HUES48 (cell line): ENCODE measurements at regions not wholly inside any gene's neighbourhood (a gene's known extent, or its start where the extent isn't known, plus 50 kb on each side); places are given as distances from the start of the nearest gene placed in this dataset.

Experiments
- H3K27ac ChIP-seq: one replicate; pipeline ENCODE4 v1.7.0; 2013; ENCODE audit warnings: low read depth, low read length, inconsistent platforms
- H3K27me3 ChIP-seq: 2 replicates; pipeline ENCODE4 v1.6.1; 2013; ENCODE audit warnings: mild to moderate bottlenecking, low read length; ENCODE audit not compliant: control insufficient read depth, insufficient read depth
- H3K36me3 ChIP-seq: 2 replicates; pipeline ENCODE4 v1.6.1; 2013; ENCODE audit warnings: low read length; ENCODE audit not compliant: control insufficient read depth, insufficient read depth
- H3K4me1 ChIP-seq: 2 replicates; pipeline ENCODE4 v1.6.1; 2013; ENCODE audit warnings: mild to moderate bottlenecking, low read length; ENCODE audit not compliant: control insufficient read depth, insufficient read depth
- H3K4me3 ChIP-seq: 2 replicates; pipeline ENCODE4 v1.5.1; 2013; ENCODE audit warnings: mild to moderate bottlenecking, low read depth, low read length
- H3K9ac ChIP-seq: 2 replicates; pipeline ENCODE4 v1.6.1; 2013; ENCODE audit warnings: mild to moderate bottlenecking, low read depth, low read length, moderate library complexity
- H3K9me3 ChIP-seq: 2 replicates; pipeline ENCODE4 v1.6.1; 2013; ENCODE audit warnings: low read length; ENCODE audit not compliant: control insufficient read depth, insufficient read depth

DNA sequence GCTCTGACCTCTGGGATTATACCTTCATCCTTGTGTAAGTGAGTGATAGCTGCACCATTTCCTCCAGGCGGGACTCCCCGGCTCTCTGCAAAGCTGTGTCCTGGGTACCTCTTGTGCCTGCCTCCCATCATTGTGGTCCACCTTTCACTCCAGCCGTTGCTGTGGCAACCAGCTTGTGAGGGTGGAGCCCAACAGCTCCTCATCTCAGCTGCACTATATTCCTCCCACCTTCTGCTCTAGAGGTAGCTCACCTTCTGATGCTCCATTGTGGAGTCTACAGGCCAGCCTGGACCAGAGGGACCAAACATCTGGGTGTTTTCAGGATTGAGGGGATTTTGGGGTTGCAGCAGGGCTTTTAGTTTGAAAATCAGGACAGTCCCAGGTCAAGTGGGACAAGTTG lies 708.2 kb downstream of the UQCRFS1 start:
- H3K27ac ChIP-seq: no peak overlapping the region
- H3K4me3 ChIP-seq: no peak overlapping the region
- no peaks in the 10 kb centered on the region for H3K27me3 ChIP-seq
- no peak overlapping the region for H3K9ac ChIP-seq
- H3K9me3 ChIP-seq: no peaks in the 10 kb centered on the region
- peaks cover 21% of the 10 kb centered on the region for H3K4me1 ChIP-seq
- no peaks in the 10 kb centered on the region for H3K36me3 ChIP-seq

DNA sequence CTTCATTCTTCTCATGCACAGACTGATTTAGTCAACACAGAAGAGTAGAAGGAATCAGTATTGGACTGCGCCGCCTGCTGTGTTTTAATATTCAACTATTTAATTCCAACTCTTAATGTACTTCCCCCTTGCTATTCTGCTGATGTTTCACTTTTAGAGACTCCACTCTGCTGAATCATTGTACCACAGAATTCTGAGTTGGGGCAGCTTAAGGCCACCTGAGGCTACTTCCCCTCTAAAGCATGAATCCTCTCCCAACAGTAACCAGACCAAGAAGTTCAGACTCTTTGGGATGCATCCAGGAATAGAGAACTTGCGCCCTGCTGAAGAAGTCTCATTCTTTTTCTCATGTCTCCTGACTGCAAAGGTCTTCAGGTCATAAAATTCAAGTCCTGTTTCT lies 708.8 kb downstream of the UQCRFS1 start:
- no peak overlapping the region for H3K27ac ChIP-seq
- H3K4me3 ChIP-seq: no peak overlapping the region
- no peaks in the 10 kb centered on the region for H3K36me3 ChIP-seq
- no peak overlapping the region for H3K9ac ChIP-seq
- H3K27me3 ChIP-seq: no peaks in the 10 kb centered on the region
- peaks cover 20% of the 10 kb centered on the region for H3K4me1 ChIP-seq
- H3K9me3 ChIP-seq: no peaks in the 10 kb centered on the region

DNA sequence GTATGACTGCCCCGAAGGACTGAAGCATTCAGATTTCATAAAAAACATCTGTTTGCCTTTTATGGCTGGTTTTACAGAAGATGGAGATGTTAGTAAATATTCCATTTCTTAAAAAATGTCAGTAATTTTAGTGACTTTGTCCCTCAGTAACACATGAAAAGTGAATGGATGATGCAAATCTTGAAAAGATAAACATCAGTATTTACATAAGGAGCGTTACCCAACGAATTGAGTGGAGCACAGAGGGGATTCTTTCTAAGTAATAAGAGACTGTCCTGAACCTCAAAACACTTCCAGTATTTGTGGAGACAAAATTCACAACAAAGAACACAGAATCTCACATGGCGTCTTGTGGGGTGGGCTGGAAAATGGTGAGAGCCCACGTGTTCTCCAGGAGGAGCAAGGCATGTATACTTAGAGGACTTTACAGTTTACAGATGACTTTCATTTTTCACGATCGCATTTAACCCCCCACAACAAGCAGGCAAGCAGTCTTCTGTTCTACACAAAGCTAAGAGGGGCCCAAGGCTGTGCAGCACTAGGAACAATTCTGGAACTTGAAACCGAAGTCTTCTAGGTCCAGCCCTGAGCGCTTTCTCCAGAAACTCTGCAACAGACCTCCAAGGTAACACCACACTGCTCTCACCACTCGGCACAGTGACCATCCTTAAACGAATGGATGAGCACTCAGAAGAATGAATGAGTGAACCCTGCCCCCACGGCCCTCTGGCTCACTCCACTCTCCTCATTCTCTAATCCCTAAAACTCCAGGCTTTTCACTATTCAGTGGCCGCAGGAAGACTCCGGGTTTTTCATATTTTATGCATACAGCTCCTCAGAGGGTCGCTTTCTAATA lies 709.8 kb downstream of the UQCRFS1 start:
- H3K4me3 ChIP-seq: no peak overlapping the region
- H3K4me1 ChIP-seq: peaks cover 16% of the 10 kb centered on the region
- H3K9me3 ChIP-seq: no peaks in the 10 kb centered on the region
- no peak overlapping the region for H3K9ac ChIP-seq
- no peaks in the 10 kb centered on the region for H3K36me3 ChIP-seq
- H3K27ac ChIP-seq: no peak overlapping the region
- no peaks in the 10 kb centered on the region for H3K27me3 ChIP-seq

GRCh38 chr19:28501976-28502375 lies 711.0 kb downstream of the UQCRFS1 start:
- Histone ChIP-seq H3K4me3 (no peak overlapping the region), H3K9ac (no peak overlapping the region), H3K9me3 (no peaks in the 10 kb centered on the region), H3K36me3 (no peaks in the 10 kb centered on the region), H3K4me1 (peaks cover 16% of the 10 kb centered on the region), H3K27ac (no peak overlapping the region), H3K27me3 (no peaks in the 10 kb centered on the region)

DNA sequence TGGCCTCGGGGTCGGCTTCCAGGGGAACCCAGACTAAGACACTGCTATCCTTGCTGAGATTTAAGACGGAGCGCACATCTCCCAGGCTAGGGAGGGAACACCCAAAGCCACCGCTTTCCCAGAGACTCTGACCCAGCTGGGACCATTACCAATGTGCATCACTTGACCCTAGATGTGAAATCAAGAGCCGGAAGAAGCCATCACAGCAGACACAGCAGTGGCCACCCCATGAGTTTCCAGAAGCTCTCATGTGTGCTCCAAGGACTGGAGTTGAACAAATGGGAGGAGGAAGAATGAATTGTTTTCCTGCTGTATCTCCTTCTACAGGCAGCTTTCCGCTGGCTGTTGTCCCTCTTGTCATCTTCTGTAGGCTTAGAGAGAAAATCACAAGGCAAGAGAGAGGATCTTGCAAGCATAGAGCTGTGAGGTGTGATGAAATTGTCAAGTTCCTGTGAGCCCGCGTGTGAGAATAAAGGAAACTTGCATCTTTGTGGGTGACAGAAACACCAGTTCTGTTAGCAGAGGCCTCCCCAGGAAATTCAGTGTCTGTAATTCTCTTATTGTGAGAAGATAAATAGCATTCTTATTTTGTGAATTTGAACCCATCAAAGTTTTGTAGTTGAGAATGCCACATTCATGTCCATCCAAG lies 711.8 kb downstream of the UQCRFS1 start:
- peaks cover 16% of the 10 kb centered on the region for H3K4me1 ChIP-seq
- H3K4me3 ChIP-seq: no peak overlapping the region
- H3K27ac ChIP-seq: no peak overlapping the region
- H3K36me3 ChIP-seq: no peaks in the 10 kb centered on the region
- no peak overlapping the region for H3K9ac ChIP-seq
- no peaks in the 10 kb centered on the region for H3K9me3 ChIP-seq
- H3K27me3 ChIP-seq: no peaks in the 10 kb centered on the region

- Histone ChIP-seq H3K4me3 (no peak overlapping the region), H3K9me3 (no peaks in the 10 kb centered on the region), H3K36me3 (no peaks in the 10 kb centered on the region), H3K9ac (no peak overlapping the region), H3K4me1 (peaks cover 16% of the 10 kb centered on the region), H3K27me3 (no peaks in the 10 kb centered on the region), H3K27ac (no peak overlapping the region)
Measured at GRCh38 chr19:28500296-28500695, 712.7 kb downstream of the UQCRFS1 start.

DNA sequence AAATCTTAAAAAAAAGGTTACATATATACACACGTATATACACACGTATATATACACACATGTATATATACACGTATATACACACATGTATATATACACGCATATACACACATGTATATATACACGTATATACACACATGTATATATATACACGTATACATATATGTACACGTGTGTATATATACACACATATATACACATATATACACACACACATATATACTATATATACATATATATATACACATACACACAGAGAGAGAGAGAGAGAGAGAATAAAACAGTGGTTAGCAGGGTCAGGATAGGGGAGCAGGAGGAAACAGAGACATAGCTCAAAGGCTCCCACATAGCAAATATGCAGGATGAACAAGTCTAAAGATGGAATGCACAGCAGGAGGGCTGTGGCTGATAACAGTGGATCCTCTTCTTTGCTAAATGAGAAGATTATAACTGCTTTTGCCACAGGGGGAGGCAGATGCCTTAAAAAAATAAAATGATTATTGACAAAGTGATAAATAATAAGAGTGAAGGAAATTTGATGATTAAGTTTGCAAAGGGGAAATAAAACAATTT lies 714.5 kb downstream of the UQCRFS1 start:
- no peak overlapping the region for H3K4me3 ChIP-seq
- no peaks in the 10 kb centered on the region for H3K27me3 ChIP-seq
- peaks cover 27% of the 10 kb centered on the region for H3K4me1 ChIP-seq
- H3K27ac ChIP-seq: no peak overlapping the region
- no peaks in the 10 kb centered on the region for H3K9me3 ChIP-seq
- H3K9ac ChIP-seq: no peak overlapping the region
- H3K36me3 ChIP-seq: no peaks in the 10 kb centered on the region

GRCh38 chr19:28497887-28498286 lies 715.1 kb downstream of the UQCRFS1 start:
- H3K27me3 ChIP-seq: no peaks in the 10 kb centered on the region
- H3K27ac ChIP-seq: no peak overlapping the region
- peaks cover 22% of the 10 kb centered on the region for H3K4me1 ChIP-seq

GRCh38 chr19:28497137-28497536 lies 715.8 kb downstream of the UQCRFS1 start:
- H3K36me3 ChIP-seq: no peaks in the 10 kb centered on the region
- no peak overlapping the region for H3K27ac ChIP-seq
- H3K4me3 ChIP-seq: no peak overlapping the region
- no peak overlapping the region for H3K9ac ChIP-seq
- no peaks in the 10 kb centered on the region for H3K27me3 ChIP-seq
- H3K9me3 ChIP-seq: no peaks in the 10 kb centered on the region
- H3K4me1 ChIP-seq: peaks cover 16% of the 10 kb centered on the region

More at GRCh38 chr19:28497887-28498286, 715.1 kb downstream of the UQCRFS1 start:
- no peaks in the 10 kb centered on the region for H3K9me3 ChIP-seq
- no peak overlapping the region for H3K4me3 ChIP-seq
- no peaks in the 10 kb centered on the region for H3K36me3 ChIP-seq
- H3K9ac ChIP-seq: no peak overlapping the region

GRCh38 chr19:28495046-28495445 lies 717.9 kb downstream of the UQCRFS1 start:
- H3K27me3 ChIP-seq: no peaks in the 10 kb centered on the region
- H3K4me1 ChIP-seq: peaks cover 14% of the 10 kb centered on the region
- H3K9ac ChIP-seq: no peak overlapping the region
- no peaks in the 10 kb centered on the region for H3K36me3 ChIP-seq
- H3K27ac ChIP-seq: no peak overlapping the region
- H3K4me3 ChIP-seq: no peak overlapping the region
- H3K9me3 ChIP-seq: no peaks in the 10 kb centered on the region

DNA sequence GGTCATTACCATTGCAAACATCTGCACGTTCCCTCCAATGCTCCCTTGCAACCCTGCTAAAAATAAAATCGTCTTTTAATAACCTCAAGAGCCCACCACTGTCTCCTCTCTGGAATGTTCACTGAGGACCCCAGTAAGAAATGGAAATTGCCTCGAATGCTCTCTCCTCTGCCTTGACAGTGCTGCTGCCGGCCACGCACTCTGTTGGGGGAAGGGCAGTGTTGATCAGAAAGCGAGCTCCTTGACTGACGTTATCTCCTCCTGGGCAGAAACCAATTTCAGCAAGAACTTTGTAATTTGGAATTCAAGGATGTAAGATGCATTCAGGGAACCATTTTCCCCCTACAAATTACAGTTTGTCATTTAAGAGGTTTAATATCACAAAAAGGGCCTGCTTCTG lies 718.5 kb downstream of the UQCRFS1 start:
- H3K36me3 ChIP-seq: no peaks in the 10 kb centered on the region
- H3K4me1 ChIP-seq: peaks cover 14% of the 10 kb centered on the region
- no peaks in the 10 kb centered on the region for H3K9me3 ChIP-seq
- no peak overlapping the region for H3K4me3 ChIP-seq
- H3K27ac ChIP-seq: peak overlapping the region; percentile 43
- H3K27me3 ChIP-seq: no peaks in the 10 kb centered on the region
- H3K9ac ChIP-seq: no peak overlapping the region
